HEK293 (cell line): ENCODE measurements at regions not wholly inside any gene's neighbourhood (a gene's known extent, or its start where the extent isn't known, plus 50 kb on each side); places are given as distances from the start of the nearest gene placed in this dataset.
"Not testable (repeated sequence)": the region's sequence is repeated elsewhere in the genome, so short reads cannot be mapped to it uniquely, and the experiment has no call there.

ENCODE experiments used
- CTCF ChIA-PET: fragments of 350-600 bp; formaldehyde crosslinking; extraction: SDS; loops from one replicate; lab custom pipeline; 2021; ENCODE audit warnings: antibody characterized with exemption; lab: Yijun Ruan, JAX
- POLR2A ChIA-PET: fragments of 300-600 bp; formaldehyde crosslinking; extraction: SDS; loops from one replicate; lab custom pipeline; 2020; ENCODE audit warnings: antibody characterized with exemption, inconsistent platforms; lab: Yijun Ruan, JAX
- H3K27ac ChIP-seq: fragments of 200-500 bp; sonication (Bioruptor generic); 2 replicates; pipeline ENCODE4 v1.5.1; 2014; ENCODE audit warnings: low read depth, low read length, control low read depth, inconsistent platforms; ENCODE audit errors: extremely low read depth
- H3K36me3 ChIP-seq, 2 experiments: fragments of 200-500 bp in 1 of 2; sonication (Bioruptor generic) in 1 of 2; 1 replicate in 1 of 2; 2 replicates in 1 of 2; pipeline ENCODE4 v1.5.1; 2014 to 2017; ENCODE audit warnings: inconsistent platforms in 2 of 2, low read length in 2 of 2; ENCODE audit not compliant: control insufficient read depth in 2 of 2, insufficient read depth in 1 of 2
- H3K4me1 ChIP-seq: fragments of 200-500 bp; sonication (Bioruptor generic); 2 replicates; pipeline ENCODE4 v1.5.1; 2014; ENCODE audit warnings: mild to moderate bottlenecking, low read length, inconsistent platforms; ENCODE audit not compliant: control insufficient read depth, insufficient read depth
- H3K4me3 ChIP-seq: 2 replicates; pipeline ENCODE4 v1.5.1; 2011; ENCODE audit warnings: low read depth, mild to moderate bottlenecking, control low read depth, low read length, moderate library complexity
- H3K9me3 ChIP-seq: fragments of 200-500 bp; sonication (Bioruptor generic); 2 replicates; pipeline ENCODE4 v1.5.1; 2014; ENCODE audit warnings: low read depth, low read length, inconsistent platforms; ENCODE audit not compliant: control insufficient read depth, insufficient read depth
- GLI2 ChIP-seq: fragments of 450-650 bp; formaldehyde crosslinking; IDR thresholded peaks from 2 replicates; pipeline ENCODE4; 2017; ENCODE audit warnings: missing biosample characterization, missing genetic modification characterization, low read depth, borderline replicate concordance
- KLF16 ChIP-seq: fragments of 450-650 bp; formaldehyde crosslinking; IDR thresholded peaks from 2 replicates; pipeline ENCODE4 v1.5.1; 2017; ENCODE audit warnings: missing biosample characterization, missing genetic modification characterization
- ZBTB8A ChIP-seq: fragments of 450-650 bp; formaldehyde crosslinking; IDR thresholded peaks from 2 replicates; pipeline ENCODE4 v1.5.1; 2016; ENCODE audit warnings: missing biosample characterization, missing genetic modification characterization
- ZFP37 ChIP-seq: fragments of 450-650 bp; formaldehyde crosslinking; IDR thresholded peaks from 2 replicates; pipeline ENCODE4 v1.5.1; 2016; ENCODE audit warnings: missing biosample characterization, missing genetic modification characterization
- ZNF132 ChIP-seq: fragments of 450-650 bp; formaldehyde crosslinking; IDR thresholded peaks from 2 replicates; pipeline ENCODE4 v1.5.1; 2017; ENCODE audit warnings: missing biosample characterization, missing genetic modification characterization, borderline replicate concordance
- ZNF2 ChIP-seq: fragments of 450-650 bp; formaldehyde crosslinking; IDR thresholded peaks from 2 replicates; pipeline ENCODE4 v1.5.1; 2016; ENCODE audit warnings: missing biosample characterization, missing genetic modification characterization
- ZNF214 ChIP-seq: fragments of 450-650 bp; formaldehyde crosslinking; IDR thresholded peaks from 2 replicates; pipeline ENCODE4 v1.5.1; 2017; ENCODE audit warnings: missing biosample characterization, mild to moderate bottlenecking, missing genetic modification characterization, borderline replicate concordance
- ZNF221 ChIP-seq: fragments of 450-650 bp; formaldehyde crosslinking; IDR thresholded peaks from 2 replicates; pipeline ENCODE4 v1.5.1; 2017; ENCODE audit warnings: missing biosample characterization, missing genetic modification characterization, borderline replicate concordance
- ZNF37A ChIP-seq: fragments of 450-650 bp; IDR thresholded peaks from 2 replicates; pipeline ENCODE4 v1.5.1; 2018; ENCODE audit warnings: missing biosample characterization, missing genetic modification characterization
- ZNF426 ChIP-seq: fragments of 450-650 bp; formaldehyde crosslinking; IDR thresholded peaks from 2 replicates; pipeline ENCODE4 v1.5.1; 2017; ENCODE audit warnings: missing biosample characterization, missing genetic modification characterization, mild to moderate bottlenecking, inconsistent platforms, moderate library complexity
- ZNF473 ChIP-seq: fragments of 450-650 bp; formaldehyde crosslinking; IDR thresholded peaks from 2 replicates; pipeline ENCODE4 v1.5.1; 2017; ENCODE audit warnings: missing biosample characterization, missing genetic modification characterization
- ZNF48 ChIP-seq: fragments of 450-650 bp; formaldehyde crosslinking; IDR thresholded peaks from 2 replicates; pipeline ENCODE4 v1.5.1; 2016; ENCODE audit warnings: missing biosample characterization, missing genetic modification characterization
- ZNF529 ChIP-seq: fragments of 450-650 bp; formaldehyde crosslinking; IDR thresholded peaks from 2 replicates; pipeline ENCODE4 v1.5.1; 2017; ENCODE audit warnings: missing genetic modification characterization, missing biosample characterization; ENCODE audit not compliant: insufficient replicate concordance
- ZNF600 ChIP-seq: fragments of 450-650 bp; formaldehyde crosslinking; IDR thresholded peaks from 2 replicates; pipeline ENCODE4 v1.5.1; 2016; ENCODE audit warnings: missing biosample characterization, missing genetic modification characterization
- ZNF629 ChIP-seq: fragments of 450-650 bp; formaldehyde crosslinking; IDR thresholded peaks from 2 replicates; pipeline ENCODE4 v1.5.1; 2017; ENCODE audit warnings: missing biosample characterization, missing genetic modification characterization
- ZNF664 ChIP-seq: fragments of 450-650 bp; formaldehyde crosslinking; IDR thresholded peaks from 2 replicates; pipeline ENCODE4 v1.5.1; 2016; ENCODE audit warnings: missing biosample characterization, missing genetic modification characterization
- ZNF677 ChIP-seq: fragments of 450-650 bp; IDR thresholded peaks from 2 replicates; pipeline ENCODE4 v1.5.0; 2018; ENCODE audit warnings: missing biosample characterization, mild to moderate bottlenecking, missing genetic modification characterization, moderate library complexity
- TF ChIP-seq, protein P1 (sequence below): fragments of 450-650 bp; formaldehyde crosslinking; IDR thresholded peaks from 2 replicates; pipeline ENCODE4 v1.5.1; 2017; ENCODE audit warnings: missing biosample characterization, mild to moderate bottlenecking, missing genetic modification characterization, moderate library complexity
- TF ChIP-seq, protein P2 (sequence below): fragments of 450-650 bp; formaldehyde crosslinking; IDR thresholded peaks from 2 replicates; pipeline ENCODE4 v1.5.1; 2016; ENCODE audit warnings: missing biosample characterization, missing genetic modification characterization
- TF ChIP-seq, protein P3 (sequence below): fragments of 450-650 bp; formaldehyde crosslinking; IDR thresholded peaks from 2 replicates; pipeline ENCODE4 v1.5.1; 2016; ENCODE audit warnings: missing biosample characterization, missing genetic modification characterization, borderline replicate concordance
- TF ChIP-seq, protein P4 (sequence below): fragments of 450-650 bp; formaldehyde crosslinking; IDR thresholded peaks from 2 replicates; pipeline ENCODE4 v1.5.1; 2017; ENCODE audit warnings: missing biosample characterization, missing genetic modification characterization

DNA sequence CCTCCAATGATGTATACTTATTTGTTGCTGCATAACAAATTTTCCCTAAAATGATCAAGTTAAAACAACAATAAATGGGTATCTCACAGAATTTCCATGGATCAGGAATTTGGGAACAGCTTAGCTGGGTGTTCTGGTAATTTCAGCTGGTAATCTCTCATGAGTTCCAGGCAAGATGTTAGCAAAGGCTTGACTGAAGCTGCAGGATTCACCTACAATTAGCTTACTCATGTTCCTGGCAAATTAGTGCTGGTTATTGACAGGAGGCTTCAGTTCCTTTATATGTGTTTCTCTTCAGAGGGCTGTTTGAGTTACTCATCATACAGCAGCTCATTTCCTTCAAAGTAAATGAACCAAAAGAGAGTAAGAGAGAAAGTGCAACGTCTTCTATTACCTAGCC lies 506.3 kb upstream of the IMPG1 start:
- Histone ChIP-seq H3K36me3 (no peaks in the 10 kb centered on the region), H3K4me3 (no peak overlapping the region), H3K9me3 (no peaks in the 10 kb centered on the region), H3K27ac (no peak overlapping the region), H3K4me1 (no peaks in the 10 kb centered on the region)
- POLR2A ChIA-PET, result no interaction called here
- CTCF ChIA-PET, result interaction anchor here (0.7 kb wide), 1 partner anchor 317 kb away, joined by 4 read pairs; no protein-coding TSS in a partner anchor
- TF ChIP-seq ZNF529 (tag by site-specific recombination) (no peak), ZNF664 (tag by site-specific recombination) (no peak)
- TF ChIP-seq, protein P1, sequence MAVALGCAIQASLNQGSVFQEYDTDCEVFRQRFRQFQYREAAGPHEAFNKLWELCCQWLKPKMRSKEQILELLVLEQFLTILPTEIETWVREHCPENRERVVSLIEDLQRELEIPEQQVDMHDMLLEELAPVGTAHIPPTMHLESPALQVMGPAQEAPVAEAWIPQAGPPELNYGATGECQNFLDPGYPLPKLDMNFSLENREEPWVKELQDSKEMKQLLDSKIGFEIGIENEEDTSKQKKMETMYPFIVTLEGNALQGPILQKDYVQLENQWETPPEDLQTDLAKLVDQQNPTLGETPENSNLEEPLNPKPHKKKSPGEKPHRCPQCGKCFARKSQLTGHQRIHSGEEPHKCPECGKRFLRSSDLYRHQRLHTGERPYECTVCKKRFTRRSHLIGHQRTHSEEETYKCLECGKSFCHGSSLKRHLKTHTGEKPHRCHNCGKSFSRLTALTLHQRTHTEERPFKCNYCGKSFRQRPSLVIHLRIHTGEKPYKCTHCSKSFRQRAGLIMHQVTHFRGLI (tag by site-specific recombination), result no peak

DNA sequence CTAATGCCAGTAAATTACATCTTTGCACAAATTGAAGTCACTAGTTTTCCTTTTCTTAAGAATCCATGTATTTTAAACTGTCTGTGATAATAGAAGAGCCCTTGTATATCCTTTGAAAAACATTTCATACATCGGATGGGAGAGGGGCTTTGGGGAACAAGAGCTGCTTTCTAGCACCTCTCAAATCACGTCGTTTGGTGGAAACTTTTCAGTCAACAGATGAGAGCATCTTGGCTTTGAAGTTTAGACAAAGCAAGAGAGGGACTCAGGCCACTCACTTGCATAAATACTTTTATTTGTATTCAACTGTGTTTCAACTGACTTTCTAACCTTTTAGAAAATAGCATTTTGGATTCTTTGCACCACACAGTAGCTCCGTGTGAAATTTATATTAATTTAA lies 502.3 kb upstream of the IMPG1 start:
- Histone ChIP-seq H3K36me3 (no peaks in the 10 kb centered on the region), H3K27ac (no peak overlapping the region), H3K9me3 (no peaks in the 10 kb centered on the region), H3K4me1 (no peaks in the 10 kb centered on the region), H3K4me3 (no peak overlapping the region)
- POLR2A ChIA-PET, result no interaction called here
- CTCF ChIA-PET, result interaction anchor here (1.4 kb wide), 1 partner anchor 223 kb away, joined by 4 read pairs; no protein-coding TSS in a partner anchor
- TF ChIP-seq KLF16, result no peak
- no peak for TF ChIP-seq ZFP37 (tag by site-specific recombination)
- TF ChIP-seq ZNF473 (tag by site-specific recombination), result no peak
- TF ChIP-seq ZNF600, result no peak
- TF ChIP-seq ZNF214 (tag by site-specific recombination), result no peak
- TF ChIP-seq ZNF48 (tag by site-specific recombination), result no peak
- TF ChIP-seq ZNF37A (tag by site-specific recombination), result no peak
- TF ChIP-seq GLI2, result no peak
- TF ChIP-seq ZNF221, result no peak
- TF ChIP-seq, protein P2, sequence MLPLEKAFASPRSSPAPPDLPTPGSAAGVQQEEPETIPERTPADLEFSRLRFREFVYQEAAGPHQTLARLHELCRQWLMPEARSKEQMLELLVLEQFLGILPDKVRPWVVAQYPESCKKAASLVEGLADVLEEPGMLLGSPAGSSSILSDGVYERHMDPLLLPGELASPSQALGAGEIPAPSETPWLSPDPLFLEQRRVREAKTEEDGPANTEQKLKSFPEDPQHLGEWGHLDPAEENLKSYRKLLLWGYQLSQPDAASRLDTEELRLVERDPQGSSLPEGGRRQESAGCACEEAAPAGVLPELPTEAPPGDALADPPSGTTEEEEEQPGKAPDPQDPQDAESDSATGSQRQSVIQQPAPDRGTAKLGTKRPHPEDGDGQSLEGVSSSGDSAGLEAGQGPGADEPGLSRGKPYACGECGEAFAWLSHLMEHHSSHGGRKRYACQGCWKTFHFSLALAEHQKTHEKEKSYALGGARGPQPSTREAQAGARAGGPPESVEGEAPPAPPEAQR (tag by site-specific recombination), result no peak
- TF ChIP-seq ZNF629 (tag by site-specific recombination), result no peak
- no peak for TF ChIP-seq ZNF2 (tag by site-specific recombination)
- TF ChIP-seq ZBTB8A (tag by site-specific recombination), result no peak

DNA sequence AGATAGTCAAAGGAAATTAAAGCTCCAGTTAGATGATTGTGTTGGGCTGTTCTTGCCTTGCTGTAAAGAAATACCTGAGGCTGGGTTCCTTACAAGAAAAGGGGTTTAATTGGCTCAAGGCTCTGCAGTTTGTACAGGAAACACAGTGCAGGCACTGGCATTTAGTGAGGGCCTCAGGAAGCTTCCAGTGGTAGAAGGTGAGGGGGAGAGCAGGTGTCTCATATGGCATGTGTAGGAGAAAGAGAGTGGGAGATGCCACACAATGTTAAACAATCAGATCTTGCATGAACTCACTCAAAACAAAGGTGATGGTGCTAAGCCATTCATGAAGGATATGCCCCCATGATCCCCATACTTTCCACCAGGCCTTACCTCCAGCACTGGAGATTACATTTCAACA lies 493.5 kb upstream of the IMPG1 start:
- H3K9me3 ChIP-seq, result no peaks in the 10 kb centered on the region
- no peak overlapping the region for H3K27ac ChIP-seq
- POLR2A ChIA-PET, result no interaction called here
- TF ChIP-seq ZNF426 (no peak), ZNF132 (tag by site-specific recombination) (no peak), ZNF677 (tag by site-specific recombination) (no peak)
- TF ChIP-seq, protein P3, sequence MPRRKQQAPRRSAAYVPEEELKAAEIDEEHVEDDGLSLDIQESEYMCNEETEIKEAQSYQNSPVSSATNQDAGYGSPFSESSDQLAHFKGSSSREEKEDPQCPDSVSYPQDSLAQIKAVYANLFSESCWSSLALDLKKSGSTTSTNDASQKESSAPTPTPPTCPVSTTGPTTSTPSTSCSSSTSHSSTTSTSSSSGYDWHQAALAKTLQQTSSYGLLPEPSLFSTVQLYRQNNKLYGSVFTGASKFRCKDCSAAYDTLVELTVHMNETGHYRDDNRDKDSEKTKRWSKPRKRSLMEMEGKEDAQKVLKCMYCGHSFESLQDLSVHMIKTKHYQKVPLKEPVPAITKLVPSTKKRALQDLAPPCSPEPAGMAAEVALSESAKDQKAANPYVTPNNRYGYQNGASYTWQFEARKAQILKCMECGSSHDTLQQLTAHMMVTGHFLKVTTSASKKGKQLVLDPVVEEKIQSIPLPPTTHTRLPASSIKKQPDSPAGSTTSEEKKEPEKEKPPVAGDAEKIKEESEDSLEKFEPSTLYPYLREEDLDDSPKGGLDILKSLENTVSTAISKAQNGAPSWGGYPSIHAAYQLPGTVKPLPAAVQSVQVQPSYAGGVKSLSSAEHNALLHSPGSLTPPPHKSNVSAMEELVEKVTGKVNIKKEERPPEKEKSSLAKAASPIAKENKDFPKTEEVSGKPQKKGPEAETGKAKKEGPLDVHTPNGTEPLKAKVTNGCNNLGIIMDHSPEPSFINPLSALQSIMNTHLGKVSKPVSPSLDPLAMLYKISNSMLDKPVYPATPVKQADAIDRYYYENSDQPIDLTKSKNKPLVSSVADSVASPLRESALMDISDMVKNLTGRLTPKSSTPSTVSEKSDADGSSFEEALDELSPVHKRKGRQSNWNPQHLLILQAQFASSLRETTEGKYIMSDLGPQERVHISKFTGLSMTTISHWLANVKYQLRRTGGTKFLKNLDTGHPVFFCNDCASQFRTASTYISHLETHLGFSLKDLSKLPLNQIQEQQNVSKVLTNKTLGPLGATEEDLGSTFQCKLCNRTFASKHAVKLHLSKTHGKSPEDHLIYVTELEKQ (tag by site-specific recombination), result no peak
- TF ChIP-seq, protein P4, sequence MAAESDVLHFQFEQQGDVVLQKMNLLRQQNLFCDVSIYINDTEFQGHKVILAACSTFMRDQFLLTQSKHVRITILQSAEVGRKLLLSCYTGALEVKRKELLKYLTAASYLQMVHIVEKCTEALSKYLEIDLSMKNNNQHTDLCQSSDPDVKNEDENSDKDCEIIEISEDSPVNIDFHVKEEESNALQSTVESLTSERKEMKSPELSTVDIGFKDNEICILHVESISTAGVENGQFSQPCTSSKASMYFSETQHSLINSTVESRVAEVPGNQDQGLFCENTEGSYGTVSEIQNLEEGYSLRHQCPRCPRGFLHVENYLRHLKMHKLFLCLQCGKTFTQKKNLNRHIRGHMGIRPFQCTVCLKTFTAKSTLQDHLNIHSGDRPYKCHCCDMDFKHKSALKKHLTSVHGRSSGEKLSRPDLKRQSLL, result no peak
- no peak overlapping the region for H3K4me3 ChIP-seq
- H3K36me3 ChIP-seq, result no peaks in the 10 kb centered on the region
- CTCF ChIA-PET, result no interaction called here
- no peaks in the 10 kb centered on the region for H3K4me1 ChIP-seq

DNA sequence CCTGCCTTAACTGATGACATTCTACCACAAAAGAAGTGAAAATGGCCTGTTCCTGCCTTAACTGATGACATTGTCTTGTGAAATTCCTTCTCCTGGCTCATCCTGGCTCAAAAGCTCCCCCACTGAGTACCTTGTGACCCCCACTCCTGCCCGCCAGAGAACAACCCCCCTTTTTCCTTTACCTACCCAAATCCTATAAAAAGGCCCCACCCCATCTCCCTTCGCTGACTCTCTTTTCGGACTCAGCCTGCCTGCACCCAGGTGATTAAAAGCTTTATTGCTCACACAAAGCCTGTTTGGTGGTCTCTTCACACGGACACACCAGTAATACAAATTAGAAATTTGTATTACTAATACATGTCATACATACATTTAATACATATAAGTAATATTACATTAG lies 489.9 kb upstream of the IMPG1 start:
- H3K4me1 ChIP-seq, H3K4me3 ChIP-seq, H3K27ac ChIP-seq, CTCF ChIA-PET, POLR2A ChIA-PET, H3K36me3 ChIP-seq, H3K9me3 ChIP-seq: not testable (repeated sequence)
